Activated CD4-positive, alpha-beta T cell treated with anti-CD3 and anti-CD28 coated beads for 48 hours (primary cell): ENCODE measurements at regions not wholly inside any gene's neighbourhood (a gene's known extent, or its start where the extent isn't known, plus 50 kb on each side); places are given as distances from the start of the nearest gene placed in this dataset.
A peak's percentile ranks its signal among the peaks of the same experiment; 100 is the strongest.
"Not testable (repeated sequence)": the region's sequence is repeated elsewhere in the genome, so short reads cannot be mapped to it uniquely, and the experiment has no call there.

ENCODE experiments used
- DNase-seq: peaks from one replicate; pipeline ENCODE4 v3.0.0-alpha.2; 2020

DNA sequence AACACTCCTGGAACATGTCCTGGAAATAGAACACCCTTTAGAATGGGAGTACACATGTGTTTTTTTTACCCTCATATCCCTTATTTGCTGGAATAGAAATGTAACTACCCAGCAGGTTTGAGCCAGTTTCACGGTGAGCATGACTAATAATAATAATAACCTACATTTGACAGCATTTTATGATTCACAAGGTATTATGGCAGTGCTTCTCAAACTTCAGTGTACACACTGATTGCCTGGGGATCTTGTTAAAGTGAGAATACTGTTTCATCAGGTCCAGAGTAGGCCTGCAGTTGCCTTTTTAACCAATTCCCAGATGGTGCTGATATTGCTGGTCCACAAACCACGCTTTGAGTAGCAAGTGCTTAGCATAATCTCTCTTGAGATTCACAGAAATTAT lies 63.9 kb downstream of the NFKBIZ start:
- DNase-seq = no peak

- not testable (repeated sequence) for DNase-seq
These were observed 68.4 kb downstream of the NFKBIZ start for GRCh38 chr3:101917761-101918160.

DNA sequence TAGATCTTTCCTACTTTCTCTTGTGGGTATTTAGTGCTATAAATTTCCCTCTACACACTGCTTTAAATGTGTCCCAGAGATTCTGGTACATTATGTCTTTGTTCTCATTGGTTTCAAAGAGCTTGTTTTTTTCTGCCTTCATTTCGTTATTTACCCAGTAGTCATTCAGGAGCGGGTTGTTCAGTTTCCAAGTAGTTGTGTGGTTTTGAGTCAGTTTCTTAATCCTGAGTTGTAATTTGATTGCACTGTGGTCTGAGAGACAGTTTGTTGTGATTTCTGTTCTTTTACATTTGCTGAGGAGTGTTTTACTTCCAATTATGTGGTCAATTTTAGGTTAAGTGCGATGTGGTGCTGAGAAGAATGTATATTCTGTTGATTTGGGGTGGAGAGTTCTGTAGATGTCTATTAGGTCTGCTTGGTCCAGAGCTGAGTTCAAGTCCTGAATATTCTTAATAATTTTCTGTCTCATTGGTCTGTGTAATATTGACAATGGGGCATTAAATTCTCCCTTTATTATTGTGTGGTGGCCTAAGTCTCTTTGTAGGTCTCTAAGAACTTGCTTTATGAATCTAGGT lies 72.9 kb downstream of the NFKBIZ start:
- DNase-seq = not testable (repeated sequence)

DNA sequence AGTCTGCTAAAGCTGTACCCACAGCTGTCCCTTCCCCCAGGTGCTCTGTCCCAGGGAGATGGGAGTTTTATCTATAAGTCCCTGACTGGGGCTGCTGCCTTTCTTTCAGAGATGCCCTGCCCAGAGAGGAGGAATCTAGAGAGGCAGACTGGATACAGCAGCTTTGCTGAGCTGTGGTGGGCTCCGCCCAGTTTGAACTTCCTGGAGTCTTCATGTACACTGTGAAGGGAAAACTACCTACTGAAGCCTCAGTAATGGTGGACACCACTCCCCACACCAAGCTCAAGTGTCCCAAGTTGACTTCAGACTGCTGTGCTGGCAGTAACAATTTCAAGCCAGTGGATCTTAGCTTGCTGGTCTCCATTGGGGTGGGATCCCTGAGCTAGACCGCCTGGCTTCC lies 75.3 kb downstream of the NFKBIZ start:
- not testable (repeated sequence) for DNase-seq

DNA sequence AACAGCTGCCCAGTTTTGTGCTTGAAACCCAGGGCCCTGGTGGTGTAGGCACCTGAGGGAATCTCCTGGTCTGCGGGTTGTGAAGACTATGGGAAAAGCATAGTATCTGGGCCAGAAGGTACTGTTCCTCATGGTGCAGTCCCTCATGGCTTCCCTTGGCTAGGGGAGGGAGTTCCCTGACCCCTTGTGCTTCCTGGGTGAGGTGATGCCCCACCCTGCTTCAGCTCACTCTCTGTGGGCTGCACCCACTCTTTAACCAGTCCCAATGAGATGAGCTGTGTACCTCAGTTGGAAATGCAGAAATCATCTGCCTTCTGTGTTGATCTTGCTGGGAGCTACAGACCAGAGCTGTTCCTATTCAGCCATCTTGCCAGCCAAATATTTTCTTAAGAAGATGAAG lies 75.8 kb downstream of the NFKBIZ start:
- not testable (repeated sequence) for DNase-seq

DNA sequence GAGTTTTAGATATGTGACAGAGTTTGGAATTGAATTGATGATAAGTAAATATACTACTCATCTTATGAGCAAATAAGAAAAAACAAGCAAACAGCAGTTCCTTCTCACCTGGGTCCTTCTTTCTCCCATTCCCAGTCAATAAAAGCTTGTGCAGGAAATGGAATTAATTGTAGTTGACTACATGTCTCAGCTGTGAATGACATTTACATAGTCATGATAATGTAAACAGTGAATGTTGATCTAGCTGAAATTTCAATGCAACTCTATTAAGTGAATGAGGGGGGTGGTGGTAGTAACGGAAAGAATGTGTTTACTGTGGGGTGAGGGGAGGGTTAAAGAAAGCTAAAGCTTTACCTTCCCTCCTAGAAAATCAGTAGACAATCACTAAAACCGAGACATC lies 76.2 kb downstream of the NFKBIZ start:
- DNase-seq = no peak

DNA sequence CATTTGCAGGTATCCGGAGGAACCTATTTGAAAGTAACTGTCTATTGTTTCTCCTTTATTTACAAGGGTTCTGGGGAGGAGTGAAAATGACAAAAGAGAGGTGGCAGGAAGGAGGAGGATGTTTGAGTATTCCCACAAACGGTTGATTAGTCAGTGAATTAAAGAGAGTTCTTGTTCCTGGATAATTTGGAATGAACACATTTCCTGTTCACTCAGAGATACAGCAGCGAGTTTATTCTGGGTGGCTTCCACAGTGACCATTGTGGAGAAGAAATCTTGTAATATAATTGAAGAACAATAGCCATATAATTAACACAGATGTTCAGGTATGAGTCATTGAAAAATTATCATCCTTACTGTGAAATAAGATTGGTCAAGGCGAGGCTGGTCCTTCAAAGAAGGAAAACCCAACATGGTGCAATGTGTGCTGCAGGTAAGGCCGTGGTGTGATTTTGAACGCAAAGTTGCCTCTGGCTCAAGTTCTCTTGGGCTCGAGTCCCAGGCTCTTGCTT lies 77.3 kb downstream of the NFKBIZ start:
- no peak for DNase-seq

GRCh38 chr3:101928890-101929289 lies 79.6 kb downstream of the NFKBIZ start:
- no peak for DNase-seq

- no peak for DNase-seq
These were observed 81.8 kb downstream of the NFKBIZ start for GRCh38 chr3:101931081-101931480.

DNA sequence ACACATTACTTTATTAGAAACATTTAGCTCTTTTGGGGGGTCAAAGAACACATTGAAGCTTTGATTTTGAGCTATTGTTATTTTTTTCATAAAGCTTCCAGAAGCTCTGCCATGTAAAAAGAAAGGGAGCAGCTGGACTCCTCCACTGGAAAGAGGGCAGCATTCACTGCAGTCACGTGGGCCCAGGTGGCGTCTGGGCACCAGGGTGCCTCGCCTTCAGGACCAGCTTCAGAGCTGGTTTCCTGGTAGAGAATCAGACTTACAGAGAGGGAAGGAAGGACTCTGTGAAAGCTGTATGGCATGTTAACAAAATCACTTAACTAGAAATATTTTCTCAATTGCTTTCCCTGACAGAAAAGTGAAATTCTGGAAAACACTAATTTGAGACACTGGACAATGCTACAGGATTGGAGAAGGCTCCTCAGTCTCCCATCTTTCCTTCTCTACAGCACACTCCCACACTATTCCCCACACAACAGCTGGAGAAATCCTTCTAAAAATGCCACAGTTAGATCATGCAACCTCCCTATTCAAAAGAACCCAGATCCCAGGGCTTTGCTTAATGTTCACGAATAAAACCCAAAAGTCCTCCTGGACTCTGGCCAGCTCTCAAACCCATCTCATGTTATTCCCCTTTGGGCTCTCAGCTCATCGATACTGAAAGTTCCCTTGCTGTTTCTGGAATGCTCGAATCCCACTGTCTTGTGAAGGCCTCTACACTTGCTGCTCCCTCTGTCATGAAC lies 83.2 kb downstream of the NFKBIZ start:
- DNase-seq = no peak

DNA sequence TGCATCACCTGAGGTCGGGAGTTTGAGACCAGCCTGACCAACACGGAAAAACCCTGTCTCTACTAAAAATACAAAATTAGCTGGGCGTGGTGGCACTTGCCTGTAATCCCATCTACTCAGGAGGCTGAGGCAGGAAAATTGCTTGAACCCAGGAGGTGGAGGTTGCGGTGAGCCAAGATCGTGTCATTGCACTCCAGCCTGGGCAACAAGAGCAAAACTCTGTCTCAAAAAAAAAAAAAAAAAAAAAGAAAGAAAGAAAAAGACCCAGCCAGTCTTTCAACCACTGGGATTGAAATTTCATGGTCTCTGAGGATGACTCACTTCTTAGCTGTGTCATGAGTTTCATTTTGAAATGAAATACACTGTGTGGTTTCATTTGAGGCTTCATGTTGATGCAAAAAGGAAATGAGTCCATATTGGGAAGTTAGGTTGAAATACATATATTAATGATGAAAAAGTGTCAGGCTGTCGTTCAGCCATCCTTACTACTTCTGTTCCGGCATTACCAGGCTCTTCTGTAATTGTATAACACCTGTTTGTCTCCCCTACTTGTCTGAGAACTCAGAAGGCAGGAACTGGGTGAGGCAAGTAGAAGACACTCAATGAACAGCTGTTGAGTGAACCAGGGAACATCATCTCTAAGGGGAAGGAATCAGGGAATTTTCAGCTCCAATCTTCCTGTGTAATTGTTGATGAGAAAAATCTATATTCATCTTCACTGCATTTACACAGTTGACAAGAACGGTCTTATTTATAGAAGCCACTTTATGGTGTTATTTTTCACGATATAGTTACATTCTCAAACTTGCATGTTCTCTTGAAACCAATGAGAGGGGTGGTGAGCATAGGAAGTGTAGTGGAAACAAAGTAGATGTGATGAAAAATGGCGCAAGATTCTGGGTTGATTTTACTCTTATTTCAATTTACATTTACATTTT lies 87.4 kb downstream of the NFKBIZ start:
- DNase-seq = peak; percentile 24

GRCh38 chr3:101938262-101938847 lies 89.0 kb downstream of the NFKBIZ start:
- no peak for DNase-seq

DNA sequence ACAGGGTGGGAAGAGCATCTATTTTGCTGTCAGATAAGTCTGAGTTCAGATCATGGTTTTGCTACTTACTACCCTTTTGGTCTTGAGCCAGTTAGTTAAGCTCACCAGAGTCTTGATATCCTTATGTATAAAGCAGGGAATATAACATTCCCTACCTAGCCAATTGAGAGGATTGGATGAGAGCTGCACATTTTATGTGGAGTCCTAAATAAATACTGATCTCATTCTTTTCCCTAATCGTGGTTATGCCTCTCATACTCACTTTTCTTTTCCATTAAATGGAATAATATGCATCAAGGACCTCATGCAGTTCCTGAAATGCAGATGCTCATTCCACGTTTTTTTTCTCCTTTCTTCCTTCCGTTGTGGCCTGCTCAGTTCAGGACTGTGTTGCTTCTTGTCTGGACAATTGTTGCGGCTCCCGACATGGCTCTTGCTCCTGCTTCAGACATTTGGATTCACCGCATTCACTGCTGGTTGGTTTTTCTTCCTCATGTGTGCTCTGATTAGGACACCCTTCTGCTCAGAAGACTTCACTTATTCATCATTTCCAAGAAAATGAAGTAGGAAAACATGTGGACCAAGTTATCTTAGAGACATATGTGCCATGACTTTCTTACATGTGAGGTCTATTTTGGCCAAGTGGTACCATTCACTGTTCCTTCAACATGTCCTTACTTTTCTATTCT lies 90.2 kb downstream of the NFKBIZ start:
- no peak for DNase-seq

DNA sequence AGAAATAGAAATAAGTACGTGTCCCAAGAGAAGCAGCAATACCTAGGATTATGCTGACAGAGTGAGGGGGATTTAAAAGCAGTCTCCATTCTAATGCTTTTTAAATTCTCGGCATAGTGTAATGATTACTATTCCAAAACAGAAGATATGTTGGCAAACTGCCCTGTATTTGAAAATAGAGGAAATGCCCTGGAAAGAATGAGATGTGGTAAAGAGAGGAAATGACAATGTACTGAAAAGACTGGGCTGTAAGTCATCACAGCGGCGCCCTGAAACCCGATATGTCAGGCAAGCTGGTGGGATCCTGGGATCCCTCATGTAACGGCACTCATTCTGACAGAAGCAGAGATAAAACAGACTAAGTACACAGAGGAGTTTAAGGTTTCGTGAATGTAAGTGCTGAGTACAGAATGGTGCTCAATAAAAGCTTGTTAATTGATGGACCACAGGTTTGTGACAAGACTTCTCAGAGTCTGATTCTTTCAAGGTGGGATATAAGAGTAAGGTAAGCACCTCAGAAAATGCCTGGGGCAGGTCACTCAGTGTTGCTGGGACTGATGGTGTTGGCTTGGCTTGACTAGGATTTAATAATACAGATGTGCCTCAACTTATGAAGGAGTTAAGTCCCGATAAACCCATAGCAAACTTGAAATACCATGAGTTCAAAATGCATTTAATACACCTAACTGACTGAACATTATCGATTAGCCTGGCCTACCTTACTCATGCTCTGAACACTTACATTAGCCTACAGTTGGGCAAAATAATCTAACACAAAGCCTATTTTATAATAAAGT lies 91.4 kb downstream of the NFKBIZ start:
- DNase-seq = peak; percentile 51

- no peak for DNase-seq
These were observed 92.2 kb downstream of the NFKBIZ start for GRCh38 chr3:101941318-101942040.

DNA sequence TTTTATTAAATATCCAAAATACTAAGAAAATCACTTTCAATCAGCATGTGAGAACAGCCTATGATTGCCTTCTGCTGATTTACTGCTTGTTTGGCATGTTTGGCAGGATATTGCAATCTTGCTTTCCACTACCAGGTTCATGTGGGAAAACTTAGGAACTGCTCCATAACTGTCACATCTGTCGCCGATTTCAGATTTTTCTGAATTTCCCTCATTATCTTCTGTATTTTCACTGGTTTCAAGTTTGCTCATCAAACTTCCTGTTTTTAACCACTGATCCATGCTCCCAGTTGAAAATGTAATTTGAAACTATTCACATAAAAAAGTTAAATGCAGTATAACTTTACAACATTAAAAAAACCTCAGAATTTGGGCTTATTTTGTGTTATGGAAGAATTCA lies 93.0 kb downstream of the NFKBIZ start:
- no peak for DNase-seq

GRCh38 chr3:101943029-101943428 lies 93.7 kb downstream of the NFKBIZ start:
- no peak for DNase-seq

DNA sequence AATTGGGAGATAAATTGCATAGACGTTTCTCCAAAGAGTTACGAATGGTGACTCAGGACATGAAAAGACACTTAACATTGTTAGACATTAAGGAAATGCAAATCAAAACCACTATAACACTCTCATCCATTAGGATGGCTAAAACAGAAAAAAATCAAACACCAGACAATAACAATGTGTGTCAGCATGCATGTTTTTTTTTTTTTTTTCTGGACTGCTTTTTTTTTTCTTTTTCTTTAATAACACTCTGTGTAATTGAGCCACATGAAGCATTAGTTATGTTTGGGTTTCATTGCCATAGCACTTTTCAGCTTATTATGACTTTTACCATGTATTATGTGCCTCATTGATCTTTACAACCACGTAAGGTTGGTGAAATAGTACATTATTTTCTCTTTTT lies 95.0 kb downstream of the NFKBIZ start:
- no peak for DNase-seq

DNA sequence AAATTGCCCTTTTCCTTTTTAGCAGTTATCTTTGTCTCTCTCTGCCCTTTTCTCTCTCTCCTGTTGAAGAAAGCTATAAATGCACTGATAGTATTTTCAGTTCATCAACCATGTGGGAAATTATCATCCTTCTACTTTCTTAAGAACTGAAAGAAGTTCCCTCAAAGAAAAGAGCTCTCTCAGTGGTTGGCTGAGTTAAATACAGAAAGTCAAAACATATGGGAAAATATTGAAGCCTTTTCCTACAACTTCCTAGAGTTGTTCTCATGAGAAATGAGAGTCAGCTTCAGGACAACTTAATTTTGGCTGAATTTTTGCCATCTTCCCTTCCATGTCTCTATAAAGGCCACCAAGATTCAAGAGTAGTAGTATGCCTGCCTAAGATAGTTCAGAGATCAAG lies 96.7 kb downstream of the NFKBIZ start:
- DNase-seq = no peak

- no peak for DNase-seq
These were observed 97.6 kb downstream of the NFKBIZ start for GRCh38 chr3:101946906-101947305.

DNA sequence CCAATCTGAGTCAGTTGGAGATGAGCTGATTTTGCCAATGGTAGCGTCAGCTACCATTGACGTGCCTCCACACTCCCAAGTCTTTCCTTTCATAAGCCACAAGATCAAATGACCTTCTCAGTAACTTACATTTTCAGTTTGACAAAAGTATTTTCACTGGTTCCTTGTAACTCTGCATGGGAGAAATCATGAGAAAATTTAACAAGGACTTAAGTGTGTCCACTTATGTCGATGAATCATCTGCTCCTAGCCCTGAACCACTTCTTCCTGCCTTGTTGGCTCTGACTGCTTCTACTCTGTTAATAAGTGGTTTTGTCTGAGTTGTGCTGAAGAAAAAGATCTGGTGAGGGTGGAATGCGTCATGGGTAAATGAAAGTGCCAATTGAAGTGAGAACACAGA lies 101.2 kb downstream of the NFKBIZ start:
- DNase-seq = peak; percentile 21
